Gastroesophageal sphincter (tissue), 4 donors: ENCODE measurements at regions not wholly inside any gene's neighbourhood (a gene's known extent, or its start where the extent isn't known, plus 50 kb on each side); places are given as distances from the start of the nearest gene placed in this dataset.

Experiments
- ATAC-seq: fragments of 150-250 bp; one replicate; pipeline ENCODE4 v1.9.1; 2016; ENCODE audit warnings: mild to moderate bottlenecking, moderate library complexity
- H3K27ac ChIP-seq, 4 donors: fragments of 200-600 bp; sonication (generic) in 3 of 4; 1 replicate in 3 of 4; 2 replicates in 1 of 4; pipeline ENCODE4 v1.5.1; 2016 to 2019
- H3K27me3 ChIP-seq: fragments of 200-600 bp; sonication (generic); one replicate; pipeline ENCODE4 v1.5.1; 2019
- H3K36me3 ChIP-seq, 2 donors: fragments of 200-600 bp; sonication (generic); one replicate each; pipeline ENCODE4 v1.5.1; 2019; ENCODE audit warnings: control low read depth in 1 of 2
- H3K4me1 ChIP-seq, 3 donors: fragments of 200-600 bp; sonication (generic); 1 replicate in 2 of 3; 2 replicates in 1 of 3; pipeline ENCODE4 v1.5.1; 2016 to 2019; ENCODE audit warnings: control low read depth in 2 of 3
- H3K4me3 ChIP-seq, 2 donors: fragments of 200-600 bp; sonication (generic); one replicate each; pipeline ENCODE4 v1.5.1; 2019; ENCODE audit warnings: mild to moderate bottlenecking in 1 of 2, moderate library complexity in 1 of 2
- H3K9me3 ChIP-seq, 3 donors: fragments of 200-600 bp; sonication (generic); one replicate each; pipeline ENCODE4 v1.5.1; 2017 to 2019; ENCODE audit warnings: control low read depth in 2 of 3
- CTCF ChIP-seq, 4 experiments: fragments of 200-600 bp in 2 of 4; fragments of 450-650 bp in 2 of 4; sonication (generic) in 1 of 4; IDR thresholded peaks; one replicate each; pipeline ENCODE4 v1.5.1; 2017 to 2019; ENCODE audit warnings: antibody characterized with exemption in 4 of 4, mild to moderate bottlenecking in 2 of 4, moderate library complexity in 2 of 4
- EP300 ChIP-seq: sonication (generic); formaldehyde crosslinking; IDR thresholded peaks from one replicate; pipeline ENCODE4 v1.6.1; 2017; ENCODE audit warnings: antibody characterized with exemption, mild to moderate bottlenecking
- POLR2A ChIP-seq, 2 donors: fragments of 450-650 bp; IDR thresholded peaks; one replicate each; pipeline ENCODE4 v1.6.1; 2017; ENCODE audit warnings: antibody characterized with exemption in 2 of 2, mild to moderate bottlenecking in 2 of 2, moderate library complexity in 1 of 2
- POLR2AphosphoS5 ChIP-seq: sonication (generic); formaldehyde crosslinking; IDR thresholded peaks from one replicate; pipeline ENCODE4 v1.6.1; 2017; ENCODE audit warnings: antibody characterized with exemption
- WGBS, 2 donors: methylation state at CpG; one replicate each; pipeline ENCODE4 v1.1.5; 2018; ENCODE audit warnings: low coverage in 1 of 2; 5-methylcytosine and 5-hydroxymethylcytosine counted together

DNA sequence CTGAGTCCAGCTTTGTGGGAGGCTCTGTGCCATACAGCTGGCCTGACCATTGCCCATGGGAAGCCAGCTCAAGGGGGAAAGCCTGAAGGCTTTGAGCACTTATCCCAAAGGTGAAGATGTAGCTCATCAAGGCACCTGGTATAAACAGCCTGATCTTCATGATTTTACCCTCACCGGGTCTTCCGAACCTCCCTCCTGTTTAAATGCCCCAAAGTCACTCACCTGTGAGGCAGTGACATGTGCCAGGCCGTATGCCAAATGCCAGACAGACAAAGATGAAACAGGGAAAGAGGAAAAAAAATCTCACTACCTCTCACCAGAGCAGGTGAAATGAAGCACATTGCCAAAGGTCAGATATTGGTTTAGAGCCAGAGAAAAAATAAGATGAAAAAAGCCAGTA is 62.8 kb upstream of the ITSN2 start:
- Histone ChIP-seq H3K27me3 (no peaks in the 10 kb centered on the region), H3K9me3 (peaks cover 0 to 8% (median 0%) of the 10 kb centered on the region in 3 donors), H3K27ac (no peak overlapping the region), H3K4me3 (no peak overlapping the region), H3K4me1 (peaks cover 0 to 24% (median 0%) of the 10 kb centered on the region in 3 donors), H3K36me3 (no peaks in the 10 kb centered on the region)
- 80% methylated on average over 1 of the region's 3 CpGs; no CpG with 5 or more reads in 1 of the 2 donors for WGBS, 2 donors
- TF ChIP-seq CTCF (IDR thresholded peaks at IDR 0.05) (no peak), EP300 (no peak), POLR2A (IDR thresholded peaks at IDR 0.05) (no peak), POLR2AphosphoS5 (no peak)
- ATAC-seq = no peak

DNA sequence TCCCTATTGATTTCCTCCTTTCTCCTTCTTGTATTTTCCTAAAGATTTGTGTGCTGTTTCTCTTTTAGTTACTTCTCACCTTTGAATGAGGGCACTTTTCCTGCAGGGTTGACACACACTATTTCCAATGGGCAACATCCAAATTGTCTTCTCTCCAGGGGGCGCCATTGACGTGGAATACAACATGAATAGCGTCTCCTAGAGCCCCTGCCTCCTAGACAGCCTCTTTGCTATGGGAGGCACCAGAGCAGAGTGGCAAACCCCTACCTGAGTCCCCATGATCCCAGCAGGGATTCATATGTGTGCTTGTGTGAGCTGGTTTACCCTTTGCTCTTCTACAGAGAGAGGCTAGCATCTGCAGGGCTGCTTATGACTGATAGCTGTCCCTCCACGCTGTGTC is 61.3 kb upstream of the ITSN2 start:
- TF ChIP-seq CTCF (IDR thresholded peaks at IDR 0.05) (peak; percentile 13 to 61 (median 46)), POLR2AphosphoS5 (no peak)
- Histone ChIP-seq H3K4me3 (no peak overlapping the region), H3K27ac (no peak overlapping the region), H3K9me3 (peaks cover 0 to 8% (median 0%) of the 10 kb centered on the region in 3 donors), H3K27me3 (no peaks in the 10 kb centered on the region), H3K4me1 (peaks cover 0 to 17% (median 0%) of the 10 kb centered on the region in 3 donors), H3K36me3 (no peaks in the 10 kb centered on the region)
- WGBS, 2 donors = 0% methylated on average over 3 of the region's 4 CpGs
- ATAC-seq = no peak

DNA sequence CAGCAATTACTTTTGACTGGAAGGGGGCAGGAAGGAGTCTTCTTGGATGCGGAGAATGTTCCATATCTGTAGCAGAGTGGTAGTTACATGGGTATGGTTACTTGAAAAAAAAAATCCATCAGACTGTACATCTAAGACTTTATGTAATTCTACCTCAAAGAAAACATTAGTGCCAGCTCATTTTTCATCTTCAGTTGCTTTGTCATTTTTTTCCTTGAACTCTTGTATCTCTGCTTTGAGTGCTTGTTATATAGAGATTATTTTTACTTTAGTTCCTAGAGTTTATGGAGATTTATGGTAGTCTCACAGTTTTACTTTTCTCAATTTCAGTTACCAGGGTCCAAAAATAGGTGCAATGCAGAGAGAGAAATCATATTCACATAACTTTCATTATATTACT is 60.0 kb upstream of the ITSN2 start:
- Histone ChIP-seq H3K9me3 (peaks cover 0 to 8% (median 0%) of the 10 kb centered on the region in 3 donors), H3K27me3 (no peaks in the 10 kb centered on the region), H3K27ac (no peak overlapping the region), H3K36me3 (no peaks in the 10 kb centered on the region), H3K4me1 (peaks cover 0 to 14% (median 0%) of the 10 kb centered on the region in 3 donors), H3K4me3 (no peak overlapping the region)
- ATAC-seq = no peak
- WGBS, 2 donors = 44 to 60% methylated on average over 1 of the region's 1 CpG
- TF ChIP-seq EP300 = no peak

GRCh38 chr2:24418166-24418841 is 58.0 kb upstream of the ITSN2 start:
- no peak for ATAC-seq
- no peaks in the 10 kb centered on the region for H3K36me3 ChIP-seq
- H3K4me3 ChIP-seq = no peak overlapping the region
- 80 to 100% methylated on average over 1 to 2 of the region's 2 CpGs for WGBS, 2 donors
- peaks cover 0 to 8% (median 0%) of the 10 kb centered on the region in 3 donors for H3K9me3 ChIP-seq
- peaks cover 0 to 14% (median 0%) of the 10 kb centered on the region in 3 donors for H3K4me1 ChIP-seq
- TF ChIP-seq POLR2A (IDR thresholded peaks at IDR 0.05) (no peak), CTCF (IDR thresholded peaks at IDR 0.05) (no peak), EP300 (no peak), POLR2AphosphoS5 (no peak)
- H3K27me3 ChIP-seq = no peaks in the 10 kb centered on the region
- no peak overlapping the region for H3K27ac ChIP-seq

DNA sequence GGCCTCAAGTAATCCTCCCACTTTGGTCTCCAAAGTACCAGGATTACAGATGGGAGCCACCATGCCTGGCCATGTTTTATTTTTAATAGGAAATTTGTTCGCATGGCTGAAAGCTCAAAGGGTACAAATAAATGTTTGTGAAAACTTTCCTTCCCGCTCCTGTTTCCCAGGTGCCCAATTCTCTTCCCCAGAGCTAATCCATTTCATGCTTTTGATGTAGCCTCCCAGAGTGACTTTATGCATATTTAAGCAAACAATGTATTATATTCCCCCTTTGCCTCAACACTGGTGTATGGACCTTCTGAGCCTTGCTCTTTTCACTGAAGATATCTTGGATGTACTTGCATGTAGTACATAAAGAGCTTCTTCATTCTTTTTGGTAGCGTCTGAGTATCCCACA is 52.5 kb upstream of the ITSN2 start:
- Histone ChIP-seq H3K27ac (no peak overlapping the region), H3K4me1 (no peaks in the 10 kb centered on the region), H3K36me3 (no peaks in the 10 kb centered on the region), H3K4me3 (no peak overlapping the region), H3K9me3 (no peaks in the 10 kb centered on the region), H3K27me3 (no peaks in the 10 kb centered on the region)
- TF ChIP-seq CTCF (IDR thresholded peaks at IDR 0.05) = no peak
- no peak for TF ChIP-seq POLR2A (IDR thresholded peaks at IDR 0.05)
- TF ChIP-seq EP300 = no peak
- no peak for TF ChIP-seq POLR2AphosphoS5
- 89 to 90% methylated on average over 3 of the region's 3 CpGs for WGBS, 2 donors
- ATAC-seq = no peak
